GM19463 (cell line): ENCODE measurements at regions not wholly inside any gene's neighbourhood (a gene's known extent, or its start where the extent isn't known, plus 50 kb on each side); places are given as distances from the start of the nearest gene placed in this dataset.

Source experiments
- ATAC-seq: cut with Tn5 transposase; IDR thresholded peaks from one replicate; pipeline ENCODE4 v1.9.1; 2021; ENCODE audit warnings: mild to moderate bottlenecking, moderate library complexity; ENCODE audit not compliant: unreplicated experiment

- ATAC-seq: no peak
Measured at GRCh38 chr18:45413180-45413836, 202.0 kb upstream of the SLC14A2 start.

- ATAC-seq: no peak
Measured at GRCh38 chr18:45415614-45416013, 199.7 kb upstream of the SLC14A2 start.

DNA sequence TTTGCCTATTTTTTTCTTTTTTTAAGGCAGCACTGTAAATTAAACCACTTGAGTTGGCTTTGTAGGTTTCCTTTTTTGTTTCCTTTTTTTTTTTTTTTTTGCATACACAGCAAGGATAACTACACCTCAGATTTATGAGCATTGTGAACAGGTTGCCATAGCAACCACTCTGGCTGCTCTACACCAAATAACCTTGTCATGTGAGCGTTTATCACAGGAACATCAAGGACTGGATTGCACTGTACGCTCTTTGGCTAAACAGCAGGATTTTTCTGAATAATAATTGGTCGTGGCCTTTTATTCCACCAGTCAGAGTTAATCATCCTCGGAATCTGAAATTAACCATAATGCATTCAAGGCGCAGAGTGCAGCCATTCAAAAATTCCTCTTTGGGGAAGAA is 199.1 kb upstream of the SLC14A2 start:
- ATAC-seq: no peak

GRCh38 chr18:45417392-45417791 is 197.9 kb upstream of the SLC14A2 start:
- no peak for ATAC-seq

DNA sequence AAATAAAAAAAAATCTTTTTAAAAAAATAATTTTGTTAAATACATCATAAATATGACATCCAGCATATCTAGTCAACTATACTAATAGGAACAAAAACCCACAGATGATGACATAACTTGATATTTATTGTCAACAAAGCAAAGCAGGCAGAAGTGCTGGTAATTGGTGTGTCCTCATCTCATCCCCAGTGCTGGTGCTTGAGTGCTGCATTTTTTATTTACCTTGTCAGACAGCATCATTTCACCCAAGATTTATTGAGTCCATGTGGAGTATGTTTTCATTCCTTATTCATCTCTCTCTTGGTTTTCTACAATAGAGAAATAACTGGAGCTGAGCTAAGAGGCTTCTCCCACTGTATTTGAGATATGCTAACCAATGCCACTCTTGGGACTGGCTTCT is 191.6 kb upstream of the SLC14A2 start:
- ATAC-seq: no peak

- ATAC-seq: no peak
Measured at GRCh38 chr18:45430041-45430440, 185.2 kb upstream of the SLC14A2 start.

DNA sequence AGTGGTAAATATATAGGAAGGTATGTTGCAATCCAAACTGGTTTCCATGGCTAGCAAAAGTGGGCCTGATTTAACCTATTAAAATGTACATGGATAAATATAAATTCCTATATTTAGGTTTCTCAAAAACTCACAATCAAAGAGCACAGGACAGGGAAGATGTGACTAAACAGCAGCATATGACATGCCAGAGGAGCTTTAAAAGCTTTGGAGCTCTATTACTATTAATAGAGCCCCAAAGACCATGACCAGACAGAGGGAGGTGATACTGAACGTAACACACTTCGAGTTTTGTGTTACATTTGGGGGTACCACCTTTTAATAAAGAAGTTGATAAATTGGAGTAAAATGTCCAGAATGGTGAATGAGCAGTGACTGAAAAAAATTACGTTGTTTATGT is 179.5 kb upstream of the SLC14A2 start:
- ATAC-seq: no peak

DNA sequence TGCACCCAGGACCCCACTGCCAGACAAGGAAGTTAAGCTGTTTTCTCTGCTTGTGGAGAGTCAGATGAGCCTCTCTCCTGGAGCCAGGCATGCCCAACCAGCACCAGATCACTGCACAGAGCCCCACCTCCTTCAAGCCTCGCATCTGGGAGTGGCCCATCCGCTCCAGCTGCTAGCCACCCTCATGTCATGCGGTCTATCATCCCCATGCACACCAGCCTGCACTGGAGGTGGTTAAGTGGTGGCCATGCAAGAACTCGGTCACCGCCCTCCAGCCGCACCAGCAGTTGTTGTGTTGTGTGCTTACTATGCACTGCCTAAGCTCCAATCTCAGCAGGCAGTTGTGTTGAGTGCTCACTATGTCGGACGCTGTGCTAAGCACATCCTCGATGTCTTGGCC is 177.9 kb upstream of the SLC14A2 start:
- ATAC-seq: no peak

DNA sequence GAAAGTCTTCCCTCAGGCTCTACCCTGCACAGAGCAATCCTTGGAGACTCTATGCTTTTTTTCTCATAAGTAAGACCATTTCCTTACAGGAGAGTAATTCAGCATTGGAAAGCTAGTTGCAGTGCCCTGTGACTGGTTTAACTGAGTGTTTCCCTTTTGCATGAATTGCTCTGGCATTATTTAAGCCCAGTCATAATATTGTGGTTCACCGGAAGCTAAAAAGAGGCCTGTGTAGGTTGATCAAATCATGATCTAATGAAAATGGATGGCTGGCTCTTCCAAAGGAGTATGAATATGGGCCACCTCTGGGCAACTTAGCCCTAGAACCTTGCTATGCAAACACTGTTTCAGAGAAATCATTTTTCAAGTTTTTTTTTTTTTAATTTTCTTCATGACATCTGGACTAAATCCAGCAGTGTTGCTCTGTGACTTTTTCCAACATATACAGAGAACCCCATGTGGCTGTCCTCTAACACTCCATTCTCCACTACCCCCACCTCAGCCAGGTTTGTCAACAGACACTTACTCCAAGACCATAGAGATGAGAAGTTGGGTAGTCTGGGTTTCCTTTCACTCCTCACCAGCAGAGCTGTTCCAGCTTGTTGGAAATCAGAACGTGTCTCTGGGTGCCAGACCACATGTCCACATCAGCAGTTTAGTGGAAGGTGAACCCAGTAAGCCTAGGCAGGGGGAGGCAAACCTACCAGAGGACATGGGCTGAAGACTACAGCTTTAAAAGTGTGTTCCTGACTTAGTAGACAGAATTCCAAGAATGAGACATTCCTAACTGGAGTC is 175.2 kb upstream of the SLC14A2 start:
- no peak for ATAC-seq

DNA sequence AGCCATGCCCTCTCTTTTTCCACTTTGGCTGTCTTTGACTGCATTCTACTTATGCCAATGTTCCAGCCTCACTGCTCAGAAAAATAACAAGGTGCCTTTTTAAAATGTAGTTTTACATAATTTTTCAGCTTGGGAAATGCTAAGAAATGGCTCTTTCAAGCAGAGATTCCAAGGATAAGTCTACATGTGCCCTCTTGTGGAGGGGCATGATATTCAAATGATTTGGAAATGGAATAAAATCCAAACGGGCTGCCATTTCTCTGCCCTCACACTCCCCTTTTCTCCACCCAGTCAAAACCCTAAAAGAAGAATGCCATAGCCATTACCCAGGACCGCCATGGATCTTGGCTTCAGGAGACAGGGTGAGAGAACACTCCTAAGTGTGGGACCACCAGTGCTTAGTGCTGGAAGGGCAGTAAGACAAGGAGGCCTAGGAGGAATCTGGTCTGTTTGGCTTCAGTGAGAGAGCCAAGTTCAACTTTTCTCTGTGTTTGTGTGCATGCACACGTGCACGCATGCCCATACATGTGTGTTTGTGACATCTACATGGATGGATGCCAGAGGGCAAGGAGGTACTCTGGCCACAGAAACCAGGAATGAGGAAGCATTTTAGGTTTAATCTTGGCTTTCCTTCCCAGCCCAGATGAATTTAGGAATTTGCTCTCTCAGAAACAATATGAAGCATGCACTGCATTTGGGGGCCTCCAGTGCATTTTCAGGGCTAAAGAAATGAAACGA is 174.0 kb upstream of the SLC14A2 start:
- no peak for ATAC-seq

DNA sequence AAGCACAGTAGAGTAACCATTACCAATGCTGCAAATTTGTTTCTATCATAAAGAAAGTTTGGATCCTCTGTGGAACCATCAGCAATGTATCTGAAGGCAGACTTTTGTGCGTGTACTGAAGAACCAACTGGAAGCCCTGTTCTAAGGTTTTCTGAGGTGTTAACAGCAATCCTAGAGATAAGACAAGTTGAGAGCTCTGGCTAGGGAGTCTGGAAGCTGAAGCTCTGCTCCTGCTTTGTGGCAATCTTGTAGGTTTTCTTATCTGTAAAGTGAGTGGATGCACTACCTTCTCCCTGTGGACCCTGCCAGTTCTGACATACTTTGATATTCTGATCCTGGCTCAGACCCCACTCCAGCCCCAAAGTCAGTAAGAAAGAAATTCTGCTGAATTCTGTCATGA is 171.2 kb upstream of the SLC14A2 start:
- no peak for ATAC-seq

DNA sequence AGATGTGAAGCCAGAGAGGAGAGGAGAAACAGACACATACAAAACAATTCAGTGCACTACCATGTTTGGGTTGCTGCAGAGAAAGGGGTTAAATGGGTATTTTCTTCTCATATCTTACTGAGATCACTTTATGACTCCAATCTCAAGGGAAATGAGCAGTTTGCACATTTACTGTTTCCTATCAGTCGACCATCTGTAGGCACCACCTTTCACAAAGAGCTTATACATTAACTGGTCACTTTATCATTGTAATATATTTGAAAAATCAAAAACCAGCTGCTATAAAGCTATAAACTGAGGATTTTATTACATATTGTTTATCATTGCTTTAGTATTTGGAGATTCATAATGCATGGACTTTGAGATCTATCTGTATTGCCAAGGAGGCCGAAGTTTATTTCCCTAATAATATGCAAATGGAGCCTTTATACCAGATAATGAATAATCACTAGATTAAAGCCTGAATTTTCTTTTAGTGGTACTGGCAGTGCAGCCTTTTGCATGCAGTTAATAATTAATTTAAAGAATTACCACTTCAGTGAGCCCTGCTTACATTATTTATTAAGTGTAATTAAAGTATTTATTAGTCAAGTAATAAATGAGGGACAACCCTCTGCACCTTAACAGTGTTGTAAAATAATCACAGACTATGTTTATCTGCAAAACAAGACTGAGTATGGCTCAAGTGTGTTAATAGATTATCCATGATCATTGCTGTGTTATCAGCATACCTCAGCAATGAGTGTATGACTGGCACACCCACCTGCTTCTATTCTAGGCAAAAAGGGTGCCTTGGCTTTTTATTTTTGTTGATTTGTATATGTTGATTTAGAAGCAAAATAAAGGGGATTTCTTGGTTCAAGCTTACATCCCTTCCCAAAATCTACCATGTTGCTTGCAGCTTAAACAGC is 167.7 kb upstream of the SLC14A2 start:
- no peak for ATAC-seq

DNA sequence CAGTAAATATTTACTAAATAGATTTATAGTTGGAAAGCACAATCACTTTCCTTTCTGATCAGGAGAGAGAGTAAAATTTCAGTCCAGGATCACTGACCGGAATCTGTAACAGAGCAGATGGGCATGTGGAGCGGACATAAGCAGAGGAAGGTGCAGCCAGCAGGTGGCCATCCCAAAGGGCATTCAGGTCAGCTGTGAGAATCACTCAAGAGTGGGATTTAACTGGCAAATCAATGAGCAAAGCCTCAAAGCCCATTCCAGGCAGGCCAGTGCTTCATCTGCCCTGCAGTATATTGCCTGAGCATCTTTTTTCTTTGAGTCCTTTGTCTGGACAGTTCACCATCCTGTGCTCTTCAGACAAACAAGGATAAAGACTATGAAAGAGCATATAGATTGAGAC is 166.4 kb upstream of the SLC14A2 start:
- no peak for ATAC-seq

DNA sequence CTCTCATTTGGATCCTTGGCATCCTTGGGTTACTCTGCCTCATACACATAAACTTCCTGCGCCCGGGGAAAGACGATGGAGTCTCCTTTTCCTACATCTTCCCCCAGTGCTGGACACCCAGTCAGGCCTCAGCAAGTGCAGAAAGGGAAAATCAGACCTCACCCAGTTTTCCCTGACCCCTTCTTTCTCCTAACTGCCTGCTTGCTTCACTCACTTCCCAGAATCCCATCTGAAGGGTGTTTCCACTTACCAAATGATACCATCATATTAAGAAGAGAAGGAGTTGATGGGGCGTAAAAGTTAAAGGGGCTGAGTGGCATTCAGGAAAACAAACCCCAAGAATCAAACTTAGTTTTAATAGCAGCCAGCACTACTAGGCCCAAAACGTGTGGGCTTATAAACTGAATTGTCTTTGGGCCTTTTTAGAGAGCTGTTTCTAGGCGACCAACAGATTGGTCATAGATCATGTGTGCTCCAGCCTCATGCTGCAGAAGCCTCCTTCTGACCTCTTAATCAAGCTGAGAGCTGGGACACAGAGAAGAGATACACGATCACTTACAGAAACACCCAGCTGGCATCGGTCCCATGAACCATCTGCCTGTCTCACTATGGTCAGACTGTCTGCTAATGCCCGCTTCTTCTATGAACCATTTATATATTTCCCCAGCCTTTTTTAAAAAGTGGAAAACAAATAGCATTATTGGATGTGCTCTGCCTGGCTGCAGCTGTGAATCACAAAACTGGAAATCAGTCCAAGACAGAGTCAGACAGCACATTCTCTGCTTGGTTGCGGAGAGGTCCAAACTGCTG is 165.7 kb upstream of the SLC14A2 start:
- no peak for ATAC-seq

GRCh38 chr18:45456090-45457021 is 158.9 kb upstream of the SLC14A2 start:
- ATAC-seq: no peak

DNA sequence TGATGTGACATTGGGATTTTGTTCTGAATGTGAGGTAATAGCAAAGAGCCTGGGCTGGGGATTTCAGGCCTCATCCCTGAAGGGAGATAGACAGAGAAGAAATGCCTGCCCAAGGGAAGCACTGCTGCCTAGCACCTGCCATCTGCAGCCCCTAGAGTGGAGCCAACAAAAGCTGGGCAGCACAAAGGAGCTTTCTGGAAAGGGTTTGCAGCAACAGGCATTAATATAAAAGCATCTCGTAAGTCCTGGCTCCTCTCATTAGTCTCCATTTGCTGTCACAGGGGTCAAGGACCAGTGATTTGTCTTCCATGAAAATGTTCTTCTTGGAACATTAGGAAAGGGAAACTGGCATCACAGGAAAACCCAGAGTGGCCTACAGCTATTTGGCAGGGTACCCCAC is 157.2 kb upstream of the SLC14A2 start:
- ATAC-seq: no peak

GRCh38 chr18:45462179-45462578 is 153.1 kb upstream of the SLC14A2 start:
- ATAC-seq: no peak

GRCh38 chr18:45463451-45463850 is 151.8 kb upstream of the SLC14A2 start:
- ATAC-seq: no peak

DNA sequence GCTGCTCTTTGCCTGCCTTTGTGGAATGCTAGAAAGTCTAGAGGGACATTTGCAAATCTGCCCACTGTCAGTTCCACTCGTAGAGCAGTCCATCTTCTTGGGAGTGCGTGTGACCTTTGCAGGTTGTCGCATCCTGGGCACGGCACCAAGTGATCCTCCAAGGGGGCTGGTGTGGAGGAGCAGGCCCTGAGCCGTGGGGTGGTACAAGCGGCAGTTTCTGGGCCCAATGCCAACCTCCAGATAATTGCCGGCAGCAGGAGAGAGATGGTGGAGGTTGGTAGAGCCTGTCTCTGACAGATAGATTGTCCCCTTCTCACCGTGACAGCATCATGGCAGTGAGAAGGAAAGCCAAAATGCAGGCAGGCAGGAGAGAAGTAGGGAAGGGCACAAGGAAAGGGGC is 150.7 kb upstream of the SLC14A2 start:
- no peak for ATAC-seq
